ENCODE measurements at regions not wholly inside any gene's neighbourhood (a gene's known extent, or its start where the extent isn't known, plus 50 kb on each side); places are given as distances from the start of the nearest gene placed in this dataset.

GRCh38 chr13:105921711-105922110, 613.8 kb downstream of the EFNB2 start:
- 100% methylated on average over 1 of the region's 3 CpGs for WGBS (ENCODE audit: insufficient coverage)
- Histone ChIP-seq H3K27ac (ENCODE audit: low read depth, low read length) (no peak overlapping the region), H3K27me3 (ENCODE audit: control insufficient read depth, insufficient read depth, low read length) (no peaks in the 10 kb centered on the region), H3K36me3 (ENCODE audit: control insufficient read depth, insufficient read depth, low read length) (no peaks in the 10 kb centered on the region), H3K4me1 (ENCODE audit: control insufficient read depth, insufficient read depth, low read length) (no peaks in the 10 kb centered on the region), H3K4me3 (ENCODE audit: low read depth, low read length) (no peak overlapping the region), H3K9me3 (ENCODE audit: control insufficient read depth, insufficient read depth, low read length) (no peaks in the 10 kb centered on the region)
- DNase-seq (ENCODE audit: low read depth in 4 of 6, low spot score in 6 of 6): no peak

- Histone ChIP-seq H3K9me3 (ENCODE audit: control insufficient read depth, insufficient read depth, low read length) (no peaks in the 10 kb centered on the region), H3K36me3 (ENCODE audit: control insufficient read depth, insufficient read depth, low read length) (no peaks in the 10 kb centered on the region), H3K27ac (ENCODE audit: low read depth, low read length) (no peak overlapping the region), H3K4me1 (ENCODE audit: control insufficient read depth, insufficient read depth, low read length) (no peaks in the 10 kb centered on the region), H3K4me3 (ENCODE audit: low read depth, low read length) (no peak overlapping the region), H3K27me3 (ENCODE audit: control insufficient read depth, insufficient read depth, low read length) (no peaks in the 10 kb centered on the region)
- WGBS (ENCODE audit: insufficient coverage): 83% methylated on average over 2 of the region's 4 CpGs
- DNase-seq (ENCODE audit: low read depth in 4 of 6, low spot score in 6 of 6): no peak
Observed at GRCh38 chr13:105920370-105920769, 615.1 kb downstream of the EFNB2 start.

GRCh38 chr13:105918842-105919741, 616.4 kb downstream of the EFNB2 start:
- Histone ChIP-seq H3K27me3 (ENCODE audit: control insufficient read depth, insufficient read depth, low read length) (no peaks in the 10 kb centered on the region), H3K36me3 (ENCODE audit: control insufficient read depth, insufficient read depth, low read length) (no peaks in the 10 kb centered on the region), H3K9me3 (ENCODE audit: control insufficient read depth, insufficient read depth, low read length) (no peaks in the 10 kb centered on the region), H3K4me1 (ENCODE audit: control insufficient read depth, insufficient read depth, low read length) (no peaks in the 10 kb centered on the region), H3K4me3 (ENCODE audit: low read depth, low read length) (no peak overlapping the region), H3K27ac (ENCODE audit: low read depth, low read length) (no peak overlapping the region)
- 74% methylated on average over 10 of the region's 16 CpGs for WGBS (ENCODE audit: insufficient coverage)
- peak in 1 of 6 donors; percentile 60 for DNase-seq (ENCODE audit: low read depth in 4 of 6, low spot score in 6 of 6)

GRCh38 chr13:105915146-105915850, 620.2 kb downstream of the EFNB2 start:
- H3K27me3 ChIP-seq (ENCODE audit: control insufficient read depth, insufficient read depth, low read length): no peaks in the 10 kb centered on the region
- 60% methylated on average over 1 of the region's 10 CpGs for WGBS (ENCODE audit: insufficient coverage)
- H3K4me1 ChIP-seq (ENCODE audit: control insufficient read depth, insufficient read depth, low read length): no peaks in the 10 kb centered on the region
- no peak overlapping the region for H3K4me3 ChIP-seq (ENCODE audit: low read depth, low read length)
- no peaks in the 10 kb centered on the region for H3K9me3 ChIP-seq (ENCODE audit: control insufficient read depth, insufficient read depth, low read length)
- DNase-seq (ENCODE audit: low read depth in 4 of 6, low spot score in 6 of 6): peak in 1 of 6 donors; percentile 58
- H3K27ac ChIP-seq (ENCODE audit: low read depth, low read length): no peak overlapping the region
- no peaks in the 10 kb centered on the region for H3K36me3 ChIP-seq (ENCODE audit: control insufficient read depth, insufficient read depth, low read length)

- Histone ChIP-seq H3K4me1 (ENCODE audit: control insufficient read depth, insufficient read depth, low read length) (no peaks in the 10 kb centered on the region), H3K4me3 (ENCODE audit: low read depth, low read length) (no peak overlapping the region), H3K36me3 (ENCODE audit: control insufficient read depth, insufficient read depth, low read length) (no peaks in the 10 kb centered on the region), H3K9me3 (ENCODE audit: control insufficient read depth, insufficient read depth, low read length) (no peaks in the 10 kb centered on the region), H3K27ac (ENCODE audit: low read depth, low read length) (no peak overlapping the region), H3K27me3 (ENCODE audit: control insufficient read depth, insufficient read depth, low read length) (no peaks in the 10 kb centered on the region)
- WGBS (ENCODE audit: insufficient coverage): 67% methylated on average over 1 of the region's 4 CpGs
- peak in 1 of 6 donors; percentile 52 for DNase-seq (ENCODE audit: low read depth in 4 of 6, low spot score in 6 of 6)
Observed at GRCh38 chr13:105914291-105915036, 621.0 kb downstream of the EFNB2 start.

GRCh38 chr13:105908586-105908985, 626.9 kb downstream of the EFNB2 start:
- Histone ChIP-seq H3K36me3 (ENCODE audit: control insufficient read depth, insufficient read depth, low read length) (no peaks in the 10 kb centered on the region), H3K9me3 (ENCODE audit: control insufficient read depth, insufficient read depth, low read length) (no peaks in the 10 kb centered on the region), H3K27ac (ENCODE audit: low read depth, low read length) (no peak overlapping the region), H3K4me1 (ENCODE audit: control insufficient read depth, insufficient read depth, low read length) (no peaks in the 10 kb centered on the region), H3K27me3 (ENCODE audit: control insufficient read depth, insufficient read depth, low read length) (no peaks in the 10 kb centered on the region), H3K4me3 (ENCODE audit: low read depth, low read length) (no peak overlapping the region)
- DNase-seq (ENCODE audit: low read depth in 4 of 6, low spot score in 6 of 6): no peak
- WGBS (ENCODE audit: insufficient coverage): 80% methylated on average over 1 of the region's 9 CpGs

- no peak overlapping the region for H3K27ac ChIP-seq (ENCODE audit: low read depth, low read length)
- no peaks in the 10 kb centered on the region for H3K4me1 ChIP-seq (ENCODE audit: control insufficient read depth, insufficient read depth, low read length)
- 100% methylated on average over 1 of the region's 3 CpGs for WGBS (ENCODE audit: insufficient coverage)
- DNase-seq (ENCODE audit: low read depth in 4 of 6, low spot score in 6 of 6): no peak
- H3K4me3 ChIP-seq (ENCODE audit: low read depth, low read length): no peak overlapping the region
- no peaks in the 10 kb centered on the region for H3K27me3 ChIP-seq (ENCODE audit: control insufficient read depth, insufficient read depth, low read length)
- H3K36me3 ChIP-seq (ENCODE audit: control insufficient read depth, insufficient read depth, low read length): no peaks in the 10 kb centered on the region
- H3K9me3 ChIP-seq (ENCODE audit: control insufficient read depth, insufficient read depth, low read length): no peaks in the 10 kb centered on the region
Observed at GRCh38 chr13:105907319-105908019, 628.0 kb downstream of the EFNB2 start.

- 67% methylated on average over 1 of the region's 5 CpGs for WGBS (ENCODE audit: insufficient coverage)
- Histone ChIP-seq H3K9me3 (ENCODE audit: control insufficient read depth, insufficient read depth, low read length) (no peaks in the 10 kb centered on the region), H3K27me3 (ENCODE audit: control insufficient read depth, insufficient read depth, low read length) (no peaks in the 10 kb centered on the region), H3K36me3 (ENCODE audit: control insufficient read depth, insufficient read depth, low read length) (no peaks in the 10 kb centered on the region), H3K4me3 (ENCODE audit: low read depth, low read length) (no peak overlapping the region), H3K4me1 (ENCODE audit: control insufficient read depth, insufficient read depth, low read length) (no peaks in the 10 kb centered on the region), H3K27ac (ENCODE audit: low read depth, low read length) (no peak overlapping the region)
- peak in 2 of 6 donors; percentile 54 to 81 for DNase-seq (ENCODE audit: low read depth in 4 of 6, low spot score in 6 of 6)
Observed at GRCh38 chr13:105906746-105907145, 628.7 kb downstream of the EFNB2 start.
